HG03280 (cell line): ENCODE measurements at regions not wholly inside any gene's neighbourhood (a gene's known extent, or its start where the extent isn't known, plus 50 kb on each side); places are given as distances from the start of the nearest gene placed in this dataset.
A peak's percentile ranks its signal among the peaks of the same experiment; 100 is the strongest.
"Not testable (repeated sequence)": the region's sequence is repeated elsewhere in the genome, so short reads cannot be mapped to it uniquely, and the experiment has no call there.

Experiments
- ATAC-seq: cut with Tn5 transposase; IDR thresholded peaks from one replicate; pipeline ENCODE4 v1.9.1; 2021; ENCODE audit warnings: mild to moderate bottlenecking, moderate library complexity; ENCODE audit not compliant: unreplicated experiment

- ATAC-seq = not testable (repeated sequence)
These were observed 141.1 kb downstream of the SLCO4C1 start for GRCh38 chr5:102154791-102155605.

- ATAC-seq = no peak
These were observed 141.8 kb downstream of the SLCO4C1 start for GRCh38 chr5:102154291-102154690.

- peak; percentile 70 for ATAC-seq
These were observed 142.9 kb downstream of the SLCO4C1 start for GRCh38 chr5:102153003-102153759.

- ATAC-seq = no peak
These were observed 157.1 kb downstream of the SLCO4C1 start for GRCh38 chr5:102139029-102139428.

- ATAC-seq = no peak
These were observed 157.8 kb downstream of the SLCO4C1 start for GRCh38 chr5:102138243-102138653.

GRCh38 chr5:102130890-102131289, 165.2 kb downstream of the SLCO4C1 start:
- no peak for ATAC-seq

- no peak for ATAC-seq
These were observed 165.7 kb downstream of the SLCO4C1 start for GRCh38 chr5:102130386-102130785.

GRCh38 chr5:102119252-102119651, 176.8 kb downstream of the SLCO4C1 start:
- ATAC-seq = no peak

- no peak for ATAC-seq
These were observed 180.3 kb downstream of the SLCO4C1 start for GRCh38 chr5:102115736-102116135.

- no peak for ATAC-seq
These were observed 181.5 kb downstream of the SLCO4C1 start for GRCh38 chr5:102114525-102115069.

- no peak for ATAC-seq
These were observed 188.2 kb downstream of the SLCO4C1 start for GRCh38 chr5:102107865-102108264.

- no peak for ATAC-seq
These were observed 189.5 kb downstream of the SLCO4C1 start for GRCh38 chr5:102106599-102106998.

GRCh38 chr5:102099766-102100331, 196.2 kb downstream of the SLCO4C1 start:
- ATAC-seq = no peak

GRCh38 chr5:102099083-102099482, 197.0 kb downstream of the SLCO4C1 start:
- not testable (repeated sequence) for ATAC-seq

- ATAC-seq = not testable (repeated sequence)
These were observed 197.5 kb downstream of the SLCO4C1 start for GRCh38 chr5:102098606-102099005.

- peak; percentile 64 for ATAC-seq
These were observed 205.3 kb downstream of the SLCO4C1 start for GRCh38 chr5:102090770-102091169.

- no peak for ATAC-seq
These were observed 206.2 kb downstream of the SLCO4C1 start for GRCh38 chr5:102089883-102090282.

GRCh38 chr5:102087906-102088305, 208.2 kb downstream of the SLCO4C1 start:
- ATAC-seq = no peak

- no peak for ATAC-seq
These were observed 215.8 kb downstream of the SLCO4C1 start for GRCh38 chr5:102080288-102080687.

- ATAC-seq = no peak
These were observed 218.2 kb downstream of the SLCO4C1 start for GRCh38 chr5:102077920-102078319.

- ATAC-seq = no peak
These were observed 226.1 kb downstream of the SLCO4C1 start for GRCh38 chr5:102069974-102070373.
